ENCODE measurements at regions not wholly inside any gene's neighbourhood (a gene's known extent, or its start where the extent isn't known, plus 50 kb on each side); places are given as distances from the start of the nearest gene placed in this dataset.
A peak's percentile ranks its signal among the peaks of the same experiment; 100 is the strongest.

DNA sequence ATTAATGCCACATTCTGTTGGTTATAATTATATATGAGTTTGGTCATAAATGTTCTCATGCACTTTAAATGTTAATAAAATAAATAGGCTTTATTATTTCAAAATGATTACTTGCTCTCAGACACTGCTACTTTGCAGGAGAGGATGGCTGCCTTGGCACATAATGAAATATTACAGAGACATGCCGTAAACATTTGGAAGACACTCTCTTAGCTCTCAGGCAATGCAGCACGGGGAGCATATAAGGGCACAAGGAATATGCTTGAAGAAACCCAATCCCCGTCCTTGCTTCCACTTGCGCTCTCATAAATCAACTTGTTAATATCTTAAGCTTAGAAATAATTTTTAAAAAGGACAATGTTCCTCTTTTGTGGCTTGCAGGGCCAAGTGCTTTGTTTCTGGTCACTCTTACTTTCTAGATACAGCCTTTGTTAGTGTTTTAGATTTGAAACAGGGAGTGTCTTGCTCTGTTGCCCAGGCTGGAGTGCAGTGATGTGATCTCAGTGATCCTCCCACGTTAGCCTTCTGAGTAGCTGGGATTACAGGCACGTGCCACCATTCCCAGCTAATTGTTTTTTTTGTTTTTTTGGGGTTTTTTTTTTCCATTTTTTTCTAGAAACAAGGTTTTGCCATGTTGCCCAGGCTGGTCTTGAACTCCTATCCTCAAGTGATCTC, 445.0 kb downstream of the SPRY1 start:
- no peak for DNase-seq (ENCODE audit: low read depth)

DNA sequence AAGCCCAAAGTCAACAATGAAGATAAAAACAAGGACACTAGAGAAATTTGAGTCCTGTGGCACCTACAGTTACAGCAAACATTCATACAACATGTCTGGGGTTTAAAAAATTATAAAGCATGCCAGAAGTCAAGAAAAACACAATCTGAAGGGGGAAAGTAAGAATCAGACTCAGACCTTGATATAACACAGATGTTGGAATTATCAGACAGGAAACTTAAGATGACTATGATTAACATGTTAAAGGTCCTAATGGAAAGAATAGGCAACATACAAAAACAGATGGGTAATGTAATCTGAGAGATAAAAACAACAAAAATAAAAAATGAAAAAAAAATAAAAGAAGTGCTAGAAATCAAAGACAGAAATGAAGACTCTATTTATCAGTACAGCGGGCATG, 446.5 kb downstream of the SPRY1 start:
- no peak for DNase-seq (ENCODE audit: low read depth)

DNA sequence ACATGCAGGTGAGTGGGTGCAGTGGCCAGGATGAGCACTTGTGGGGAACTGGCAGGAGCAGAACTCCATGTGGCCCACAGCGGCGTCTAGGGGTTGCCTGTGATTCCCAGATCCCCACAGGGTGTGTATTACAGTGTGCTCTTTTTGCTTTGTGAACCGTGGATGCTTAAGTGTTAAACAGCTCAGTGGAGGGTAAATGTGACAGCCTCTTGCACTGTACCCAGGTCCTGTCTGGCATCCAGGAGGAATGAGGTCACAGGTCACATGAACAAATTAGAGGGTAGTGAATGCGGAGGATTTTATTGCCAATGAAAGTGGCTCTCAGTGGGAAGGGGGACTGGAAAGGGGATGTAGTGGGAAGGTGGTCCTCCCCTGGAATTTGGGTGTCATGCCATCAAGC, 447.8 kb downstream of the SPRY1 start:
- no peak for DNase-seq (ENCODE audit: low read depth)

DNA sequence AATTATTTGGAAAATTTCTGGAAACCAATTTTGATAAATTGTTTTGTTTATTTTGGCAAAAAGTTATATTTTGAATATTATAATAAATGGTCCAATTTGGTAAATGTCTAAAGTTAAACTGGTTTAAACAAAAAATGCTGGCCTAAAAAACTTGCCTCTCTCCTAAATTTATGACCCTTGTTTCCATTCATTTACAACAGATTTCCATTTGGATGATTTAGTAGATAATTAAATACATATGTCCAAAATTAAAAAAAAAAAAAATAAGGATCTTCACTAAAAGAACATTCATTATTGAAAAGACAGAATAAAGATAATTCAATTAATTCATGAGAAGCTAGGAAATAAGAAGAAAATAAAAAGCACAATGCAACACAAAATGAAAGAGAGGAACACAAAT, 449.5 kb downstream of the SPRY1 start:
- no peak for DNase-seq (ENCODE audit: low read depth)

DNA sequence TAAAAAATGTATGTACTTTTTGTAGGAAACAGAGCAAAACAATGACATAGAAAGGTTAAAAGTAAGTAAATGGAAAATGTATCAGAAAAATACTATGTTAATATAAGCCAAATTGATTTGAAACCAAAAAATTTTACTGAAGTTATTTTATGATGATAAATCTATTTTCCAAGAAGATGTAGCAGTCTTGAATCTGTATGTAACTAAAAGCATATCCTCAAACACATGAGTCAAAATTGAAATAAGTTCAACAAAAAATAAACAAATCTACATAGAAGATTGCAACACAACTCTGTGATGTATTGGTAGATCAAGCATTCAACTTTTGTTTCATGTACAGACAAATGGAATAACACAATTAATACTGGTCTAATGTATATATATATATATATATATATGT, 450.0 kb downstream of the SPRY1 start:
- DNase-seq (ENCODE audit: low read depth), result no peak

DNA sequence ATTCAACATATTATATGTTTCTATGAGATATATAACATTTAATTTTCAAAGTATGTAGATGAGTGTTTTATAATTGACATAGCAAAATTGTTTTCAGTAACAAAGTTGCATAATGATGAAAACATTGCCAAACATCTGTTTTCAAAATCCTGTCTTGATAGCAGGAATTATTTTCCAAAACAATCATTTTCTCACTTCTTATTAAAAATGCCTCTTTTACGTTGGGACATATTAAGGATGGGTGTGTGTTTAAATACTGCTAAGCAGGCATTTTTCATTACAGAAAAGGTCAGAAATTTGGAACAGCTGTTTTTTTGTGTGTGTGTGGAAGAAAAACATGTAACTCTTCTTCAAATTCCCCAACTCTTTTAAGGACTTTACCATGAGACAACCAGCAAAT, 452.0 kb downstream of the SPRY1 start:
- no peak for DNase-seq (ENCODE audit: low read depth)

DNA sequence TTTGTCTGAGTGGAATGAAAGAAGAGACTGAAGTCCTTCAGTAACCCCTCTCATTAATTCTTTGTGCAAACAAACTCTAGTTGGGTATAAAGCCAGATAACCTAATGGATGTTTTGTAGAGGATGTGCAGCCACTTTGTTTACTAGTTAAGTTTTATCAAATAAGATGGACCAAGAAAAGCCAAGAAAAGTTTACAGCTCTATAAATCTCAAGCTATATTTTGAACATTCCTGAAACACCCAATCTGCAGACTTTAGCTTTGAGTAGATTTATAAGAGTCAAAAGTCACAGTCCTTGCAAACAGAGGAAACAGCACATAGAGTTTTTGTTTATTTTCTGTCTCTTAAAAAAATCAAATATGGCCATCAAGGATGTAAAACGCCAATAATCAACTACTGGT, 452.9 kb downstream of the SPRY1 start:
- DNase-seq (ENCODE audit: low read depth), result no peak

DNA sequence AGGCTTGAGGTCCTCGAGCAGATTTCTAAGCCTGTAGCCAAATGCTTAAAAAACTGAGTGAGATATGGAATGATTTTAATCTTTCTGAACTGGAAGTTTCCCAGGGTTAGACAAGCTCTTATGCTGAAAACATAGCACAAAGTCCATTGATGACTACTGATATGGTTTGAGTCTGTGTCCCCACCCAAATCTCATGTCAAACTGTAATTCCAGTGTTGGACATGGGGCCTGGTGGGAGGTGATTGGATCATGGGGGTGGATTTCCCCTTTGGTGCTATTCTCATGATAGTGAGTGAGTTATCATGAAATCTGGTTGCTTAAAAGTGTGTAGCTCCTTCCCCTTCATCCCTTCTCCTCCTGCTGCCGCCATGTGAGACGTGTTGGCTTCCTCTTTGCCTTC, 454.9 kb downstream of the SPRY1 start:
- DNase-seq (ENCODE audit: low read depth), result no peak

DNA sequence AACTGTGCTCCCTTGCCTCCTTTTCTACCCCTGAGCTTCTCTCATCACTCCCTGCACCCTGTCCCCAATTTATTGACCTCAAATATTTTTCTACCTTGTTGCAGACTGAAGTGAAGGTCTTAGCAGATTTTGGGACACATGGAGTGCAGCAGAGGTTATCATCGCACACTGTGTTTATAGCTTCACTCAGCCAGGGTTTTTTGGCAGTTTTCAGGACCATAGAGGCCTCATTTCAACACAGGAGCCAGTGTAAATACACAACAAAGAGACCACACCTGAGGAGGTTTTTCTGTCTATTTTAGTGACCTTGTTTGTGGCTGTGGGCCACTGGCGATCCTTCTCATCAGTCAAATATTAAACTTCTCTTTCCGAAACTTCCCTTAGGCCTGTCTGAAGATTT, 457.1 kb downstream of the SPRY1 start:
- no peak for DNase-seq (ENCODE audit: low read depth)

DNA sequence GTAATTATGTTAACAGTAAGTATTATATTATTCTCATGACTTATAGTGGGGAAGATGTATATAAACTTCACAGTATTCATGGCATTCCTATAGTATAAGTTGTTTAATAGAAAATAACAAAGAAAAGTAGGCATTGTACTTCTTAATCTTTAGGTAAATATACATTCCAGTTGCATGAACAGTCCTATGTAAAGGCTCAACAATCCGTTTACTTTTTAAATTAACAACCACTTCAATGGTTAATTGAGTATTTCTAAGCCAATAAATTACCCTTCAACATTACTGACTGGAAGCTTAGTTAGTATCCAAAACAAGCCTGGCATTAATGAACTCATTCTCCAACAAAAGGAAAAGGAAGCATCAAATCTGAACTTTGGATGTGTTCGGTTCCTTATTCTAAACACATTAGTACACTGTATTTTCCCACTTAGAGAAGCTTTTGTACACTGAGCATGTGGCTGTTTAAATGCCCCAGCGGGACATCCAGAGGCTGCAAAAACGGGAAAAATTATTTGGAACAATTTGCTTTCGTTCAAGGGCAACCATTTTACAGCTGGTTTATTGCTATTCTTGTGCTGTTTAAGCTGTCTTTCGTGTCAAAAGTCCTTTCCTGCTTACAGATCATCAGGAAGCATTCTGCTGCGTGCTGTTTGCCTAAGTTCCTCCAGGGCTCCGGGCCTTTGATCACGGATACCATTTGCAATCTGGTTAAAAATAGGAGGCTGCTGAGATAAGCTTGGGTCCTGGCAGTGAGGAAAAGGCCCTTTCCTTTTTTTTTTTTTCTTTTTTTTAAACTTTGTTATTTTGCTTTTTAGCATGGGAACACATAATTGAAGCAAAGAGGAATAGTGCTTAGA, 460.3 kb downstream of the SPRY1 start:
- DNase-seq (ENCODE audit: low read depth), result peak; percentile 57

DNA sequence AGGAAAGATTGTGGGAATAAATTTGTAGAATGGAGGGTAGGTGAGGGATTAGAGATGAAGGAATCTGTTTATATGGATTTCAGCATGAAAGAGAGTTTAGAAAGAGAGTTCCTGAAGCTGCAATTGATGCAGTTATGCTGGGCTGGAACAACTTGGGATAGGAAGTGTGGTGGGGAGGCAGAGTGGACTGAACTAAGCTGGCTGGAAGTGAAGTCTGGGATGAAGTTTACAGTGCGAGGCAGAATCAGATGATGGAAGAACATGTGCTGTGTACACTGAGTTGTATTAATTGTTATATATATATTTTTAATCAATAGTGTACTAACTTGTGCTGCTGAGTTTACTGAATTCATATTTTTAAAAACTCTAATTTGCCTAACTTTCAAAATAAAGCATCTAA, 461.9 kb downstream of the SPRY1 start:
- no peak for DNase-seq (ENCODE audit: low read depth)

DNA sequence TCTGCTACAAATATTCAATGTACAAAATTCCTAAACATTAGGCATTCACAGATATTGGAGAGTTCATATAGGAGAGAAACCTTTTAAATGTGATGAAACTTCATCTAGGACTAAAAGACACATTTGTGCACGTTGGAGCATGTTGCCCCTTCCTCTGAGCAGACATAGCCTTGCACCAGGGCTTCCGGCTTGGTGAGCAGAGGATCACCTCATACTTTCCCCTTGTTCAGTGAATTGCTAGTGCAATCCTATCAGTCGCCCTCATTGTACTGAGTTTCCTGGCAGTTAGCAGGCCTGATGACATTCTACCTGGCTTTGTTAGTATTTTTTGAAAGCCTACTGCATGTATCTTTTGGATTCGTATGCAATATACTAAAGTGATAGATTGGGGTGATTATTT, 466.2 kb downstream of the SPRY1 start:
- DNase-seq (ENCODE audit: low read depth), result no peak

DNA sequence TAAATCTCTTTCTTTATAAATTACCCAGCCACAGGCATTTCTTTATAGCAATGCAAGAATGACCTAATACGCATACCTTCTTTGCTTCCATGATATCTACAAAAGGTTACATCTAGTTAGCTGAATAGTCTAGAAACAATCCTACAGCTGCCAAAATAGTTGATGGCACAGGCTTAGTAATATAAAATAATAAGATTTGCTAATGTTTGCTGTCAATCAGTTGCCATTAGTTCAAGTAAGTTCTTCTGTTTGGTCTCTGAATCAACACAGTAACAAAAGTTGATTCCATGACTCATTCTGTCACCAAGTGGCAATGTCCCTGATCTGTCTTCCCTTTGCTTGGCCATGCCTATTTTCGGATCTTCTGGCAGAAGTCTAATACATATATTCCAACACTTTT, 470.2 kb downstream of the SPRY1 start:
- no peak for DNase-seq (ENCODE audit: low read depth)

DNA sequence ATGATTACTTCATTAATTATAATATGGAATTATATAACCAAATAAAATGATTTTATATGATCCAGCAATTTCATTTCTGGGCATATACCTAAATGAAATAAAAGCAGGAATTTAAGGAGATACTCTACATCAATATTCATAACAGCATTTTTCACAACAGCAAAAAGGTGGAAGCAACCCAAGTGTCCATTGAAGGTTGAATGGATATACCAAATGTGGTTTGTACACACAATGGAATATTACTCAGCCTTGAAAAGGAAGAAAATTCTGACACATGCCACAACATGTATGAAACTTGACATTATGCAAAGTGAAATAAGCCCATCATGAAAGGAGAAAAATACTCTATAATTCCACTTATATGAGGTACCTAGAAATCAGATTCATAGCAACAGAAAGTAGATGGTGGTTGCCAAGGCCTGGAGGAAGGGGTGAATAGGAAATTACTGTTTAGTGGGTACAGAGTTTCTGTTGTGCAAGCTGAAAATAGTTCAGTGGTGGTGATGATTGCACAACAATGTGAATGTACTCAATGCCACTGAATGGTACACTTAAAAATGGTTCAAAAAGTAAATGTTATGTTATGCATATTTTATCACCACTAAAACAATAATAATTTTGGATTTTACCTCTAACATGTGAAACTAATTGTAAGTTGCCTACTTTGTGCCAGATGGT, 471.5 kb downstream of the SPRY1 start:
- DNase-seq (ENCODE audit: low read depth), result no peak

DNA sequence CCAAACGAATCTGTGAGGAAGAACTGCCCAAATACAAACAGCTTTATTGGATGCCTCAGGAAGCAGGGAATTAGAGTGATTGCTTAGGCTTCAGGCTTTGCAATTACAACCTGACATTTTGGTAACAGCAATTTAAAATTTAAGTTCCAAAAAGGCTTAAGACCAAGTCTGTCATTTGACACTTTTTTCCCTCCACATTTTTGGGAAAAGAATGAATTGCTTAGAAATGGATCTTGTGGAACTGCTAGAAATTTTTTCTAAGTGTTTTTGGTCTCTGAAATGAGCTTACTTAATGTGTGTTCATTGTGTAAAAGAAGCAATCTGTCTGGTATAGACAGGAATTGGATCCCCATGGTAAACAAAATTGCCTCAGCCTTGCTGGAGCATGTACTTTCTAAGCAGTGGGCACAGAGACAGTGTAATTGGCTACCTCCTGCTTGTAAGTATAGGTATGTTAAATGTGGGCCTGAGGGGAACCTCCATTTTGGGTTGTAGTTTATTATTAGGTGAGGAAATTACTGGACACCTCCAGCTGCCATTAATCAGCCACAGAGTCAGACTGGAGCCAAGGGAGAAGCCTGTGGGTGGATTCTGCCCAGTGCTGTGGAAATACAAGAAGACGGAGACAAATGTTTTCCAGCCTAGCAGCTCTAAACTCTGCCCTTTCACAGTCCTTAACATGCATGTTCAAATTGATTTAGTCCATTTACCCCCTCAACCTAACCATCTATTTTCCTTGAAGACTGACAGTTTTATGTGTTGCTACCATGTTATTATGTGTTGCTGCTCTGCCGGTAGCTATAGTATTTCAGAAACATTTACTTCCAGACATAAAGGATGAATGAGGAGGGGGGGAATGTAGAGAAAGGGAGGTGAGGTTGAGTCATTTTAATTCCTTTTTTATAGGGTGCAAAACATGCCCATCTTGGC, 473.0 kb downstream of the SPRY1 start:
- no peak for DNase-seq (ENCODE audit: low read depth)

DNA sequence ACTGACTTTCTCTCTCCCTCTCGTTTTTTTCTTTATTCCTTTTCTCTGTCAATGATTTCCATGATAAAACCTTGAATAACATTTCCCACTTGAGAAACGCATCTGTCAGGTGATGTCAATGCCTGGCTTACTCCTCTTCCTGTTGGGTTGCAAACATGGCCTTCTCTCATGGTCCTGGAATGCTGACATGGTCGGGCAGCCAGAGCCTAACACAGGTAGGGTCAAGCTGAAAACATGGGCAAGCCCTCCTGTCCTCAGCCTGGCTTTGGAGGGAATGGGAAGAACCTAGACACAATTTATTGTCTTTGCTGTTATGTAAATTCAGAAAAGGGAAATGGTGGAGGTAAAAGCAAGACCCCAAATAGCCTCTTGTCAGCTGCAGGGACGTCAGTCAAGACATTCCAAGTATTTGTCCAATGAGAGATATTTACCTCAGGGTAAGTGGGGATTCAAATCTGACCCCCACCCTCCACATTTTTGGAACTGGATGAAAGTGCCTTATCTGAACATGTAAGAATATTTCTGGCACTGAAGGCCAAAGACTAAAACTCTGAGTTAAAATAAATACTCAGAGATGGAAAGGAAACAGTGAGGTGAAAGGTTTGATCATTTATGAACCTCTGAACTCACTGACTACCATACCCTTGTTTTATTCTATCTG, 473.8 kb downstream of the SPRY1 start:
- DNase-seq (ENCODE audit: low read depth), result no peak

DNA sequence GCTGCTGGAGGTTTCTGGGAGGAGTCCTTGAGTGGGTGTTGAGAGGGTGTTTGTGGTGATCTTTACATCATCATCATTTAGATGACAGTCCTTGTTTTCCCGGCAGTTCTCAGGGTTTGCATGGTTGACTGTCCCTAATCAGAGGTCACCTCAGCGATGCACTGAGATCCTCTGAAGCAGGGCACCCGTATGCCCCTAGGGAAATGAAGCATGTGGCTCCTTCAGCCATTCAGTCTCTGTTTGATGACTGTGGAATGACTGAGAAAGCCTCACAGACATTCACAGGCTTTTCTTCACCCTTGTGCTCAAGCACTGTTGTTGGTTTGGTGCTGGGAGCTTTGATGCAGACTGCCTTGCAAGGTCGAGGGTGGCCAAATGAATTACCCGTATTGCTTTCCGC, 474.7 kb downstream of the SPRY1 start:
- DNase-seq (ENCODE audit: low read depth), result no peak

DNA sequence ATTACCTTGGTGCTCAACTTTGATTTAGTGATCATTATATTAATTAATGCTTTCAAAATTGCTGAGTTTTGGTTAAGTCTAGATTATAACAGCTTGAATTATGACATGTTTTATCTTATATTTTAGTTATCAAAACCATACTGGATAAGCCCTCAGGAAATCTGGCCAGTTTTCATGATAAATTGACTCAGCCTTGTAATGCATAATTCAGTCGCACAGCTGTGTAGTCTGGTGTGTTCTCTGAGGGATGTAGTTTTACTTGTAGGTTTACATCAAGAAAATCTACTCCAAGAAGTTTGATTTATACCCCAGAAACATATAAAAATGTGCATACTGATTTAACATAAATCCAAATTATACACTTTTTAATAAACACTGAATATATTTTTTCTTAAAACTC, 477.5 kb downstream of the SPRY1 start:
- DNase-seq (ENCODE audit: low read depth), result no peak

DNA sequence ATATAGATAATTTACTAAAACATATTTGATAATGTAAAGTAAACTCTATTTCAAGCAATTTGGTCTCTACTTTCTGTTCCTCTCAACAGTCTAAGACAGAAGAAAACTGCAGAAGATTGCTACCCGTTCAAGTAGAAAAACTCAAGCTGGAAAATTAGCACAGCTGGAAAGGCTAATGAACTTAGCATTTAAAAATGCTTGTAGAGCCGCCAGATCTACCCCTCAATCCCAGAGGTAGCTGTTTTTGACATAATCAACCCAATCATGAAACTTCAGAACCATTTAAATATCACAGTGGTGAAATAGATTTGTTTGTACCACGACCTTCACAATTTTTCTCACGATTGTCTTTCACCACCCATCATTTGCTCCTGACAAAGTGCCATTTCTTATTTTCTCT, 479.5 kb downstream of the SPRY1 start:
- no peak for DNase-seq (ENCODE audit: low read depth)

DNA sequence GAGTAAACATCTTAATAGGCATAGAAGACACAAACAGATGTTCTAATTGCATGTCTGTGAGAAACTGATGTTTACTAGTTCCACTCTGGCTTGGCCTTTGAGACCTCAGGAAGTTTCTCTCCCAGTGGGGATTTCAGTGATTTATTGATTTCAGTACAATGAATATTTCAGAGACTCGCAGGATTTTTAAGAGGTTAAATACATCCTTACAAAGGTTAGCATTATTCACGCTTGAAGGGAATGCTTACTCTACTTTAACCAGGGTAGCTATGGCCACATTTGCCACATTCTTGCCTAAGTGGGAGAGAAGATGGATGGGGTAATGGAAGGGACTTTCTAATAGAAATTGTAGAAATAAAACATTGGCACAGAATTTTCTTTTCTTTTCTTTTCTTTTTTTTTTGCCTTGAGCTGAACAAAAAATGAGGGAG, 480.1 kb downstream of the SPRY1 start:
- no peak for DNase-seq (ENCODE audit: low read depth)

DNA sequence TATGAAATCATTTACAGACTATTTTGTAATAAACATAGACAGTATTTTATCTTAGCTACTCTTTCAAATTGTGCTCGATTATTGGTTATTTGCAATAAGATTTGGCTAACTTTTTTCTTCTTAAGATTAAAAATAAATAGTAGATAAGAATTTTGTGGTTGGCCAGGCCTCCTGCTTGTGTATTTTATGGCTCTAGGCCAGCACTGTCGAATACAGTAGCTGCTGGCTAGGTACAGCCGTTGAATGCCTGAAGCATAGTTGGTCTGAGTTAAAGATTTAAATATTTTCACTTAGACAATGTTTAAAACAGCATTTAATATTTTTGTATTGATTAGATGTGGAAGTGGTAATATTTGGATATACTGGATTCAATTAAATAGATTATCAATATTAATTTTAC, 481.0 kb downstream of the SPRY1 start:
- DNase-seq (ENCODE audit: low read depth), result no peak

DNA sequence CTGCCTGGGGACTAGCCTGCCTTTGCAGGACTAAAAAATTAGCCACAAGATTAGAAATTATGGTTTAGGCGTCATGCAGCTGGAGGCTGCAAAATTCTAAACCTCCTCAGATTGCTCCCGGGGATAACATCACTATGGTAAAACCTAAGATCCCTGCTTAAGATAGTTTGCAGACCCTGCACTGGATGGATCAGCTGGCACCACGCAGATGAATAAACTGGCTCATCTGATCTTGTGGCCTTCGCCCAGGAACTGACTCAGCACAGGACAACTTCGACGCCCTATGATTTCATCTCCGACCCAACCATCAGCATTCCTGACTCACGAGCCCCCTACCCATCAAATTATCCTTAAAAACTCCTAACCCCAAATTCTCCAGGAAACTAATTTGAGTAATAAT, 482.4 kb downstream of the SPRY1 start:
- DNase-seq (ENCODE audit: low read depth), result peak; percentile 20
